ENCODE measurements at regions not wholly inside any gene's neighbourhood (a gene's known extent, or its start where the extent isn't known, plus 50 kb on each side); places are given as distances from the start of the nearest gene placed in this dataset.

DNA sequence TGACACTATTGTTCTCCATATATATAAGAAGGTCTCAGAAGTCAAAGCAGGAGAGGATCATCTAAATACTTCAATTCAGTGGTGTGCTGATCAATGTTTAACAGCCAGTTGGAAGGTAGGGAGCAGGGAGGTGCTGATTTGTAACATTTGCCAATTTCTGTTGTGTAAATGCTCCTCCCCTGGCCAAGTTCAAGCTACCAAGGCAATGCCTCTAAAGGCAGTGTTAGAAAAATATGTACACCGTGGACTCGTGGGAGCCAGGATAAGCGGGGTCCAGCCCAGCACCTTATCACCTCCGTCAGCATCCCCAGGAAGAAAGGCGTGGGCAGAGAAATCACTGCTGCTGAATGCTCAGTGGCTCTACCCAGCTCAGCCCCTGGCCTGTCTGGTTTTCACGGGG lies 75.3 kb upstream of the COX10 start:
- no peak for DNase-seq (ENCODE audit: low read depth)

DNA sequence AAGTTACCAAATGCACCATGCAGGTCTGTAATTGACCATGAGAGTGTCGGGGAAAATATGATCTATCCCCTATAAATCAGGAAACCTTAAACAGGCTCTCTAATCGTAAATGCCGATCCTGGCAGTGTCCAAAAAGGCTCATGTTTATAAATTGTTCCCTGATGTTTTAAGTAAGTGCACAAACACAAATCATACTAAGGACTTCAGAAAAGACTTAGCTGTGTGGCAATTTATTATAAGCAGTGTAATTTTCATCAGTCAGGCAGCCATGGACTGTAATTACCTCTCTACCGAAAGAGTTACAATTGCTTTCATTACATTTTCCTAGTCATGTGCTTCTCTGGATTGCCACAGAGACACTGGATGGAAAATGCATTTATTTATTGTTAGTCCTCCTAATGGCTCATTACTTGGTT lies 73.4 kb upstream of the COX10 start:
- DNase-seq (ENCODE audit: low read depth): no peak

DNA sequence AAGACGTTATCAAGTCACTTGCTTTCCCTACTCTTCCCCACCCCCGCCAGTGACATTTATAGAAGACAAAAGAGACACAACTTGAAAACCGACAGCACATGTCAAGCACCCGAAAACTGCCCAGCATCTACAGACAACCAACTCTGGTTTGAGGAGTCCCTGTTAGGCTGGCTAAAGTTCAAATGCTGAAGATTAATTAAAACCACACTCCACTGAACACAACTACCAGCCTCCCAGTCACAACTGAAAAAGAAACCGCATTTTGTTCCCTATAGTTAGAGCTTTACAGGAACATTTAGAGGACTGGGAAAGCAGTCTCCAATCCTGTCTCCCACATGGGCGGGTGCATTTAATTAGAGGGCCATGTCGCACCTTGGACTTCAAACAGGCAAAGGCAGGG lies 73.0 kb upstream of the COX10 start:
- no peak for DNase-seq (ENCODE audit: low read depth)

DNA sequence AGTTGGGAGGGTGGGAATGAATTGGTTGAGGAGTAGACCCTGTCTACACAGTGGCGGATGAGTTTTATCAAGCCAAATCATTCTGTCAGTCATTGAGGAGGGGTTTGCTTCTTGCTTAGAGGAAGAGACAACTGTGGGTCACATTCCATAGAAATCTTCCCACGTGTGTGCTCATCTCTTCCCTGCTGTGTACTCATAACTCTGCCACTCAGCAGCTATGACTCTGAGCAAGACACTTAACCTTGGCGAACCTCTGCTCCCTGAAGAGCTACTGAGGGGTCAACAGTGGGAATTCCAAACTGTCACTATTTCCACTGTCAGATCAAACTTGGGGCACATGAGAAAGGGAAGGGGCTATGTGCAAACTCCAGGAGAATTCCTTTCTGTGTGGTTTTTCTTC lies 72.6 kb upstream of the COX10 start:
- no peak for DNase-seq (ENCODE audit: low read depth)

DNA sequence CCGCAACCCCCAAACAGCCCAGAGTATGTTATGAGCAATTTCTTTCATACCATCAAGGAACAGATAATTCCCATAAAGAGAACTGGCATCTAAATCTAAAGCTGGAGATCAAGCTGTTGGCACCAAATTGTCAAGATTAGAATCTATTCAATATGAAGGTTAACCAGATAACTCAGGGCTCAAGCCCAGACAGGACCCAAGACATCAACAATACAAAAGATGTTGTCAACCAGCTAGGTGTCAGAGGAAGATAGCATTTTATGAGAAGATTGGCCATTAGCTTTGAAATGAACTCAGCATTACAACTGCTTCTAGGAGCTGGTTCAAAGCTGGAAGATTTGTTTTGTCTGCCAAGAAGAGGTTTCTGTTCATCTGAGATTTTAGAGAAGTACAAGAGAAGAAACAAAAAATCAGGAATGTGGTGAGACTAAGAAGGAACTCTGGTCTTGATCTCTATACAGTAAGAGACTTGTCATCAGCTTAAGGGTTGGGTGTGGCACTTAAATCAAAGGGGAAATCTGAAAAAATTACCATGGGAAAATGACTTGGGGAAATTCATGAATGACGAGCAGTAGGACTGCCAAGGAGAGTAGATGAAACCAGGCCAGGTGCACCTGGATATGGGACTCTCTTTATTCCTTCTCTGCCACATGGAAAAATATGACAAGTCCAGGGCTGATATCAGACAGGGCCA lies 64.2 kb upstream of the COX10 start:
- no peak for DNase-seq (ENCODE audit: low read depth)

DNA sequence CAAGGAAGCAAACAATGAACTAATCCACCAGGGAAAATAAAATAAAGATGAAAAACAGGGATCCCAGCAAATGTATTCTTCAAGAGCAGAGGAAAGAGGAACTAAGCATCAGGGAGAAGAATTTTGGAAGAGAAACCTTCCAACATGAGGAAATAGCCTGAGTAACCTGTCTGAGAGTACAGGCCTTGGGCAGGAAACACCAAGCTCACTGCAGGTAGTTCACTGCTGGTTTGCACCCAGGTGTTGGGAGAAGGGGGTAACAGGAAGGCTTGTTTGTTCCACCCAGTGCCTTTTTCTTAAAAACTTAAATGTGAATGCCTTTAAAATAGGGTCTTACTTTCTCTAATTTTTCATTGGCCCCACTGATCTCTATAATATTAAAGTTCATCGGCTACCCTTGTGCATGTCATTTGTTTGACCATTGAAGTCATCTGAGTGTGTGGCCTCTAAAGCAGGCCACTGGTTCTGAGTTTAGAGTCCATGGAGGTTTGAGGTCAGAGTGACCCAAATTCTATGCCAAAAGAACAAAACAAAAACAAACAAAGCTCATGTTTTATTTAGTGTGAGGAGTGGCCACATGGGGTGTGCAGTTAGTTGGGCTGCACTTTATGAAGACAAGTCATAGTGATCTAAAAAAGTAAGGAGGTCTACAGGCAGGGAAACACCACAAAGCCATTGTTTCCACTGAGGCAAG lies 62.9 kb upstream of the COX10 start:
- no peak for DNase-seq (ENCODE audit: low read depth)

DNA sequence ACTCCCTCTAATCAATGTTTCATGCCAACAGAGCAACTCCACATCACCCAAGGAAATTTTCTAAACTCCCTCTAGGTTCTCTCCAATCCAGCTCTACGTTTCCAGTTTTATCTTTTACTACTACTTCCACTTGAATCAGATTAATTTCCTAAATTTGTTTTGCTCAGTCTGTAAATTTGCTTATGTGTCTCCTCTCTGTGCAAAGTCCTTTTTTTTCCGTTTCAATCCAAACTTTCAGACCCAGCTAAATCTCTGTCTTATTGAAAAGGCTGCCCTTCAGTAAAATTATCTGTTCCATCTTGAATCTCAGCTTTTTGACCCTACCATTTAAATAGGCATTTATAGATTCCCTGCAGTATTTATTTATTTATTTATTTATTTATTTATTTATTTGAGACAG lies 61.4 kb upstream of the COX10 start:
- DNase-seq (ENCODE audit: low read depth): no peak

DNA sequence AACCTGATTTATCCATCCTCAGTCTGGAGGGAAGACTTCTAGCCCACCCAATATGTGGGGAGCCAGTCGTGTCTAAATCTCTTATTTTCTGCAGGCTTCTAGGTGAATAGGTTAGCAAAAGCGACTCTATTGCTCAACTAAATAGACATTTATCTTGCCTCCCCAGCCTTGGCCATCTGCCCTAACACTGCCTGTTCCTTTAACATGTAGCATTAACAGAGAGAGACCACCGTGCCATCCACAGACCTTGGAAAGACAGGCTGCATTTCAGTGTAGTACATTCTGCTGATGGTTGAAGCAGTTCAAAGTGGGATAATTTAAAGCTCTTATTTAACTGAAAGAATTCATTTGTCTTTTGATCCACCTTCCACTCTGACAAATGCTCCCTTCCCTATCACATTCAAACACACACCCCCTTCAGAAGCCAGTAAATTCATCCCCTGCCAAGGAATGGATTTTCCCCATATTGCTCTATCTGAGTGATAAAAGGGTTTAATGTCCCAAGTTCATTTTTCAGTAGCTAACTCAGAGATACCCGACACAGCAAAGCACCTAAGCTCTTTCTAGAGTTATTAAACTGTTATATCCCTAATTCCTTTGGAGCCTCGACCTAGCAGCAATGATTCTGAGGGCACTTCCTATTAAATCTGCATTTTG lies 58.1 kb upstream of the COX10 start:
- no peak for DNase-seq (ENCODE audit: low read depth)

DNA sequence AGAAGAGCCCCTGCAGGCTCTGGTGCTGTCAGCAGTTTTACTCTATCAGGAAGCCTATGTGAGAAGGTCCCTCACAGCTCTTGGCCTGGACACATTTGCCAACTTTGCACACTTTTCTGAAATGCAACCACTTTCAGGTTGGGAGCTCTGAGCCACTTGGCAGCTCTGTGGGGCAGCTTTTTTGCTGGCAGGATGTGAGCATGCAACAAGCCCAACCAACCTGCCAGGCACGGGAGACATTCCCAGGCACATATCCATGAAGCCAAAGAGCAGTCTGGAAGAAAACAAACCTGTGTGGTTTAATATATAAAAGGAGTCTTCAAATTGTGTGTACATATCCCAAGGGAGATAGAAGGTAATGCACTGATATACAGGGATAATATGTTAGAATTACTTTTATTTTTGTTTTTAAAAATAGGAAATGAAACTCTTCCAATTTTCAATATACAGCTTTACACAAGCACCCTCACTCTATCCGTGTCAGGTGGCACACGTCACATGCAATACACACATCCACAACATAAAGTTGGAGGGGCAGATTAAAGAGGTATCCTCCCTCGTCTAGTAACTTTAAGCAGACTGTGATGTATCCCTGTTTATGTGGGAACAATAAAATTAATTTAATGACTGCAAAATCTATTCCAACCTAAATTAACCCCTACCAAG lies 57.4 kb upstream of the COX10 start:
- no peak for DNase-seq (ENCODE audit: low read depth)

DNA sequence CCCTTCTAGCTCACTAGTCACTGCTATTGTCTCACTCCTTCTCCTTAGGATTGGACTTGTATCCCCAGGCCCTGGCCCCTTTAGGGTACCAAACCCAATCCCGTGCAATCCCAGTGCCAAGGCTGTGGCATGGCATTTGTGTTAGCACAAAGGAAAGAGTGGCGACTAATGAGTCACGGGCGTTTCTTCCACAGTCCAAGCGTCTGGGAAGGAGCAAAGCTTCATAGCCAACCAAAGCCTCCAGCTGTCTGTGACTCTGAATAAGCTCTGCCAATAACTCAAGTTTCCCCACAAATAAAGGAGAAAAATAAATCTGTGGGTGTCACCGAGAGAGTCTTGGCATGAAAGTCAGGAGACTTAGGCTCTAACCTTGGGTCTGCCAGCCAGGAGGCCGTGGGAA lies 54.6 kb upstream of the COX10 start:
- DNase-seq (ENCODE audit: low read depth): no peak

DNA sequence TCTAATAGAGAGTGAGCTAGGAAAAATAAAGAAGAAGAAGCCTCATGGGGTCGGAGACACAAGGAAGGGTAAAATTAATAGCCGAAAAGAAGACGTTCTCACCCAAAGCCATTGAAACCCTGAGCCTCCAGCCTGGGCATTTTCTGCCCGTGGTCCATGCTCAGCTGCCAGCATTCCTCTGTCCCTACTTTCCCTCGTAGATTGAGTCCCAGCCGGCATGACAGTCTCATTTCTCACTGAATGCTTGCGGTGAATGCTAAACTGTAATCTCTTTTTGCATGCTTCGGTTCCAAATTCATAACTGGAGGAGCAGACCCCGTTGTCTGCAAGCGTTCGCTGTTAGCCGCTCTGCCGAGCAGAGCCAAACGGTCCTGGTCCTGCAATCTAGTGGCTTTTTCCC lies 54.0 kb upstream of the COX10 start:
- DNase-seq (ENCODE audit: low read depth): no peak

DNA sequence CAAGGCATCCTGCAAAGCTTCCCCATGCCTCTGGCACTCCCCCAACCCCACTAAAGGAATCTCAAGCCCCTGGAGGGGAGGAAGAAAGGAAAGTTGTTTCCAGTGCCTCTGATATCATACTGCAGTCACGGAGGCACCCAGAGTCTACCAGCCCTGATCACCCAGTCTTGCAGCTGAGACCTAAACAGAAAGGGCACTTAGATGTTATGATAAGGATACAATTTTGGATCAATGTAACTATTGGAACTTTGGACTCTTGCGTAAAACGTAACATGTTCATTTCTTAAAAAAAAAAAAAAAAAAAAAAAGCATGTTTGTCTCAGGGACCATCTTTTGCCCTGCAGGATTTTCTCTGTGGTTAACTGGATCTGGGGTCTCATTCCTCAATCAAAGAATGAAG lies 52.4 kb upstream of the COX10 start:
- no peak for DNase-seq (ENCODE audit: low read depth)

DNA sequence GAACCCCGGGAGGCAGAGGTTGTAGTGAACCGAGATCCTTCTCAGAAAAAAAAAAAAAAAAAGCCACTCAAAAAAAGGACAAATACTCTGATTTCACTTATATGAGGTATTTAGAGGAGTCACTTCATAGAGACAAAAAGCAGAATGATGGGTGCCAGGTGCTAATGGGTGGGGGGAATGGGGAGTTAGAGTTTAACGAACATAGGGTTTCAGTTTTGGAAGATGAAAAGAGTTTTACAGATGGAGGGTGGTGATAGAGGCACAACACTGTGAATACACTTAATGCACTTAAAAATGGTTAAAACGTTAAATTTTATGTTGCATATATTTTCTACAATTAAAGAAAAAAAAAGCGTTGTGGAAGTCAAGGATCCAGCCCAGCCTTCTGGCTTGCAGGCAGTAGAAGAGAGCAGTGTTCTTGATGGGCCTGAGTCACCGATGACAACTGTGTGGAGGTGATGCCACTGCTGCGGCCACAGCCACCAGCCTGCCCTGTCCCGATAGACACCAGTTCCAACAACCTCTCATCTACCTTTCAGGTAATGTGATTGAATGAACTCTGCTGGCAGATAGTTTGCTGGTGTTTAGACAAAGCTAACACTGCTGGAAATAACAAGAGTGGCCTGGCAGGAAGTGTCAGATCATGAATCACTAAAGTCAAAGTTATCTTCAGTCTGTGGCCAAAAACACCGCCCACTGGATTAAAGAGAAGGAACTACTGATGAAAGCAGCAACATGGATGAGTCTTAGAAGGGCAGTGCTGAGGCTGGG lies 49.9 kb upstream of the COX10 start:
- no peak for DNase-seq (ENCODE audit: low read depth)

Measured in CMK (cell line).